ENCODE measurements at regions not wholly inside any gene's neighbourhood (a gene's known extent, or its start where the extent isn't known, plus 50 kb on each side); places are given as distances from the start of the nearest gene placed in this dataset.
"Not testable (repeated sequence)": the region's sequence is repeated elsewhere in the genome, so short reads cannot be mapped to it uniquely, and the experiment has no call there.

DNA sequence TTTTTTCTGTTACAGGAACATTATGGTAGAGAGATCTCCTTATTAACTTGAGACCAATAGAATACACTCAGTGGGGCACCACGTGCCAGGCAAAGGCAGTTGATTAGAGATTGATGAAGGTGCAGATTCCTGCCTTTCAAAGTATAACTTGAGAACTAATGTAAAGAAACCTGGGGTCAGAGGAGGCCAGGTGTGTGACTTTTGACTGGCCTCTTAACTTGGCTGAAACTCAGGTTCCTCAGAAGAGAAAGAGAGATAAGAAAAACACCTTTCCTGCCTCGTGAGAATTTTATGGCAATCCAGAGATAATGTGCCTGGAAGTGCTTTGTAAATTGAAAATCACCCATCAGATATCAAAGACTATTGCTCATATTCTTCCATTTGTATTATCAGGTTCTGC lies 110.7 kb upstream of the GZMB start:
- DNase-seq (ENCODE audit: low read depth in 2 of 2) = no peak

DNA sequence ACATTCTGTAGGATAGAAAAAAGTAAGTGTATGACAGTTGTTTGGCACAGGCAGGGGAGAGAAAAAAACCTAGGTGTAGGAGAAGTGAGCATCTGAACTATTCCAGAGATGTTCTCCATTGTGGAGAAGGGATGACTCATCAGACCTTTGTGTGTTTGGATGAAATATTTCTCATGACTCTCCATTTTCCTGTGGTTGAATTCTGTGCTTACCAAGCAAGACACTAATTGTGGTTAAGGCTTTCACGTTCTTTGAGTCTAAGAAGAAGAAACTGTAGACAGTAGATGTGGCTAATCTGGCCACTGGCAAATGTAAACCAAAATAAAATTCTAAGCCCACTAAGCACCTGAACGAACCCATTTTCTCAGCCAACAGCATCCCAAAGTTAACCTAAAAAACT lies 107.9 kb upstream of the GZMB start:
- peak; percentile 2 to 27 for DNase-seq (ENCODE audit: low read depth in 2 of 2)

DNA sequence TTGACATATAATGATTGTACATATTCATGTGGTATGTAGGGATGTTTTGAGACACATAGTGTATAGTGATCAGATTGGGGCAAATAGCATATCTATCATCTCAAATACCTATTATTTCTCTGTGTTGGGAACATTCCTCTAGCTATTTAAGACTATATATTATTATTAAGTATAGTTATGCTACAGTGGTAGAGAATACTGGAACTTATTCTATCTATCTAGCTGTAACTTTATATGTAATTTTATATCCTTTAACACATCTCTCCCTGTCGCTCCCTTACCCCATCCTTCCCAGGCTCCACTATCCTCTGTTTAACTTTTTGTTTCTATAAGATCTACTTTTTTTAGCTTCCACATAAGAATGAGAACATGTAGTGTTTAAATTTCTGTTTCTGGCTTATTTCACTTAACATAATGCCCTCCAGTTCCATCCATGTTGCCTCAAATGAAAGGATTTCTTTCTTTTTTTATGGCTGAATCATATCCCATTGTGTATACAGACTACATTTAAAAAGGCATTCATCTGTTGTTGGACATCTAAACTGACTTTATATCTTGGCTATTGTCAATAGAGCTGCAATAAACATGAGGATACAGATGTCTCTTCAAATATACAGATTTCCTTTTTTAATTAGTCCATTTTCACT lies 102.1 kb upstream of the GZMB start:
- DNase-seq (ENCODE audit: low read depth in 2 of 2) = no peak

DNA sequence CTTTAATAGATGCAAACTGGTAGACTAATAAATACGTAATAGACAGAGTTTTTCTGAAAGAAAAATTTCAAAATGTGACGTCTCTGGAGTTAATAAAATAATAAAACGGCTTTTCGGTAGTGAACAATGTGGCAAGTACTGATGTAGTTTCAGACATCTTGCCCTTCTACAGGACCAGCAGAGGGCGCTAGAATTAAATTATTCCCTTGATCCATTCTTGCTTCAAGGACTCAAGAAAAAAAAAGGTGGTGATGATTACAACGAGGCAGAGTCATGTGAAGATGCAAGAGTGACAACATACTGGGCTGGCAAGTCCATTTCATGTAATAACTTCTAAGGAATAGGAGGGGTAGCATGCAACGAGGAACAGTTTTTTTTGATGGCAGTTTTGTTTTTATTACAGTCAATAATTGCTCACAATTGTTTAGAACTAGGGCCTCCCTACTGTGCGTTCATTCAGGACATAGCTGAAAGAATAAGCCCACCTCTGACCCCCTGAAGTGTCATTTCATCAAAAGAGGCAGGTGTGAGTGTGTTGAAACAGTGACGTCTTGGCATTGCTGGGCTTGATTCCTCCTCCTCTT lies 101.0 kb upstream of the GZMB start:
- peak; percentile 57 to 65 for DNase-seq (ENCODE audit: low read depth in 2 of 2)

DNA sequence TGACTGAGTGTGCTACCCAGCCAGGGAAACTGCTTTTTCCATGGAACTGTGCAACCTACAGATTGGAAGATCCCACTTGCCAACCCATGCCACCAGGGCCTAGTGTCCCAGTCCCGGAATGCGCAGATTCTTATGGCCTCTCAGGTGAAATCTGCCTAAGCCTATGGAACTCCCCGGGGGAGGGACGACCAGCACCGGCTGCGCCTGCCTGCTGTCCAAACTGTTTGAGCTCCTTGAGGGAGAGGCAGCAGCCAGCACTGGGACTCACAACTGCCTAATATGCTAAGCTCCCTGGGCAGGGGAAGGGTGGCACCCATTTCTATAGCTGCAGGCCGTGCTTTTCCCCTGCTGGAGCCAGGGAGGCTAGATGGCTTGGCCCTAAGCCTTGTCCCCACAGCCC lies 92.5 kb upstream of the GZMB start:
- DNase-seq (ENCODE audit: low read depth in 2 of 2) = no peak

DNA sequence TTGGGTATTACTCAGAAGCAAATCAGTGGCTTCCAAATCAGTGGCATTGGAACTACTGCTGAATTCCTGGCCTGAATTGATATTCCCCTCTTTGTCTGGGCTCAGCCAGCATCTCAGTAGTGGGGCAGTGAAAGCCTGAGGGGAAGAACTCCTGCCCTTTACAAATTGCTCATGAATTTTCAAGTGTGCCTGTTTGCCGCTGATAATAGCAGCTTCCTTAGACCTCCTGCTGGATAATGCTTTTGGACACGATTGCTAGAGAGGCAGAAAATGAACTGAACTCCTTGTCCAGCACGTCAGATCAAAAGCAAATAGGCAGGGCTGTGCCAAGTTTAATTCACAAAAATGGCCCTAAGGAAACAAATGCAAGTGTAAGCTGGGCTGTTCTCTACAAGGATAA lies 91.3 kb upstream of the GZMB start:
- DNase-seq (ENCODE audit: low read depth in 2 of 2) = no peak

DNA sequence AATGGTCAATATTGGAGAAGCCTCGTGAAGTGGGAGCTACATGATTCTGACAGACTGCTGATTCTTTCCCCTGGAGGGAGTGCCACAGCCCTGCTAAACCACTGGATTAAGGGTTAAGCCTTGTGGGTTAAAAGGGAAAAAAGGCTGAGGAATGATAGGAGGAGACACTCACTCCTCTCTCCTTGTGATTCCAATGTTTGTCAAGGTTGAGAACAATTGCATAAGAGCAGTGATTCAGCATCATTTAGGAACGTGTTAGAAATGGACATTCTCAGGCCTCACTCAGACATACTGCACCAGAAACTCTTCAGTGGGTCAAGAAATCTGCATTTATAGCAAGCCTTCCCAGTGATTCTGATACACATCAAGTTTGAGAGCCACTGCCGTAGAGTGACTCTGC lies 87.8 kb upstream of the GZMB start:
- DNase-seq (ENCODE audit: low read depth in 2 of 2) = no peak

DNA sequence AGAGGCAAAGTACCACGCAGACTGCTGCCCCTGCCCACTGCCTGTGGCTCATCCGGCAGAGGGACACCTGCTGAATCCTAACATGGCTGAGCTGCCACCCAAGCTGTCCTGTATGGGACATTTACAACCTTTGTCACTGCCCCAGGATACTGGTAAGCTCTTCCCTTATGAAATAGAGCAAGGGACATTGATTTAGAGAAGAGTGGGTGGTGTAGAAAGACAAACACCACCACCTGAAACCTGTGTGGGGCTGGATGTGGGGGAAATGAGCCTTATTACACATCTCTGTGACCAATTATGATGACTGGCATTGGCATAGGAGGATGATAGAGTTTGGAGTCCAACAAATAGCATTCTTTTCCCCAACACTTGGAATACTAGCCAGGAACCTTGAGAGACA lies 81.2 kb upstream of the GZMB start:
- no peak for DNase-seq (ENCODE audit: low read depth in 2 of 2)

DNA sequence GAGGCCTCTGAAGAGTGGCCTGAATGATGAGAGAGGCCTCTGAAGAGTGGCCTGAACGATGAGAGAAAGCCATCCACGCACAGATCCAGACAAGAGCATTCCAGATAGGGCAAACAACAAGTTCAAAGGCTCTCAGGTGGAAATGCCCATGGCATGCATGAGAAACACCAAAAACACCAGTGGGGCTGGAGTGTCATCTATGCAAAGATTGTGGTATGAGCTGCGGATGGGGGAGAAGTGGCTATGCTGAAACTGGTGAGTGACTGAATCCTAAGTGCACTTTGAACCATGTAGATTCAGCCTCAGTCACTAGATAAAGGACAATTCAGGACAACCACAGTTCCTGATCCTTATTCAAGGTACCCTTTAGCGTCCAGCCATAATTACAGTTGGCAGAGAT lies 79.4 kb upstream of the GZMB start:
- DNase-seq (ENCODE audit: low read depth in 2 of 2) = no peak

DNA sequence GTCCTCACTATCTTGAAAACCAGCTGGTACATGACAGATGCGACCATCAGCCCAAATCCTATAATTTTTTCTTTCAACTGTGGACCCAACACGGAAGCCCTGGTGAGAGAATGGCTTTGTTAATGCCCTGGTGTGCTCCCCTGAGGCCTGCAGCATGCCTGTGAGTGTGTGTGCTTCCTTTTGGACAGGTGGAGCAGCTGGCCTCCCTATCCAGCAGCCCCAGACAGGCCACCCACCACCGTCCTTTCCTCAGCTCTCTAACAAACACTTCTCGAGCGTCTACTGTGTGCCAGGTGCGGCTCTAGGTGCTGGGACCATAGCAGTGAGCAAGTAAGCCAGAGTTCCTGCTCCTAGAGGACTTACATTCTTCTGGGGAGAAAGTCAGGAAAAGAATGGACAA lies 78.9 kb upstream of the GZMB start:
- no peak for DNase-seq (ENCODE audit: low read depth in 2 of 2)

DNA sequence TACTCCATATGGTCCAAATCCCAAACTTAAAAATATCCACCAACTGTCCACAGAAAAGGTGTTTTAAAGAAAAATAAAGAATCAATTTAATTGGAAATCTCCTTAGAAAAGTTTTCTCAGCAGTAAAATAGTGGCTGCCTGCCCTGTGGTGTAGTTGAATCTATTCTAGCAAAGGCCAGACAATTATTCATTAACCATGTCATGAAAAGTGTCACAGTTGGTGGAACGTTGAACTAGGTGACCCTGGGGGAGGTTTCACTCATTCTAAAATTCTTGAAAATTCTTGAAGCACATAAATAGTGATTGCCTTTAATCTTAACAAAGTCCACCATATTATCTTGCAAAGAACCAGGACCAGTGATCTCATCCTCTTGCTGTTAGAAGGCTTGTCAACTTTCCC lies 78.4 kb upstream of the GZMB start:
- no peak for DNase-seq (ENCODE audit: low read depth in 2 of 2)

DNA sequence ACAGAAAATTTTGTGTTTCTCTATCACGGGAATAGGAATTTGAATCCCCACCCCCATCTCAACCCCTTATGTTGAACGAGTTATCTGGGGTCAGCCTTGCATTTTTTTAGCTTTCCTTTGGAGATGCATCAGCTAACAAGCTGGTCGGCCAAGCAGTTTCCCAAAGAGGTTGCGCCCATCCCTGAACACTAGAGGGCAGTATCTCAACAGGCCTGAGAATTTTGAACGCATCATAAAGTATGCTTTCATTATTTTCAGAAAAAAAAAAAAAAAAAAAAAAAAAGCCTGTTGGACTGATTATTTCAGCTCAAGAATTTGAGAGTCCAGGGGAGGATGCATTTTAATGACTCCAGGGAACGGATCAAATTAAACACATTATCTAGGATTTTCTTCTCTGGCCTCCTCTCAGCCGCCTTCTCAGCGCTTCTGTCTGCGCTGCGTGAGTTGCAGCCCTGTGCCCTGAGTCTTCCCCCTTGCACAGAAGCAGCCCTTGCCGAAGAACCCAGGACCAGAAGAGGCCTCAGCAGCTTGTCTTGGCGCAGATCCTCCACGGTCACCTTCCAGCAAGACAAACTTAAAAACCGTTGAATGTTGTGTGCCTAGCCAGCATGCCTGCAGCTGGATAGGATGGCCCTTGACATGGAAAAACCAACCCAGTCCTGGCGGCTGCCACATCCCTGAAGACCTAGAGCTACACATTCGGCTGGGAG lies 76.6 kb upstream of the GZMB start:
- DNase-seq (ENCODE audit: low read depth in 2 of 2) = peak; percentile 30 to 50

DNA sequence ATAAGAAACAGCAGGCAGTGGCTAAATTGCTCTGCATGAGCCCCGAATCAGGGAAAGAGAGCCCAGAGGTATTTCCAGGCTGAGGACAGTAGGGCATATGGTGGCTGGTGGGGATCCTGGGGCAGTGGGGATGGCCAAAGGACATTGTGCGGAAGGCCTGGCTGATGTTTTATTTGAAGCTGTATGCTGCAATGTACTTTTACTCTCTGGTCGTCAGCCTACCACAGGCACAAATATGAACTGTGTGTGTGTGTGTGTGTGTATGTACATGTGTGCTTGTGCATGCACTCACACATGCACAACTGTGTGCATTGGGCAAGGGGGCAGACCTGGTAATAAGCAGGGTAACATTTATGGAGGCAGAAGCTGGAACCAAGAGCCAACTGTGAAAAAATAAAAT lies 74.7 kb upstream of the GZMB start:
- no peak for DNase-seq (ENCODE audit: low read depth in 2 of 2)

DNA sequence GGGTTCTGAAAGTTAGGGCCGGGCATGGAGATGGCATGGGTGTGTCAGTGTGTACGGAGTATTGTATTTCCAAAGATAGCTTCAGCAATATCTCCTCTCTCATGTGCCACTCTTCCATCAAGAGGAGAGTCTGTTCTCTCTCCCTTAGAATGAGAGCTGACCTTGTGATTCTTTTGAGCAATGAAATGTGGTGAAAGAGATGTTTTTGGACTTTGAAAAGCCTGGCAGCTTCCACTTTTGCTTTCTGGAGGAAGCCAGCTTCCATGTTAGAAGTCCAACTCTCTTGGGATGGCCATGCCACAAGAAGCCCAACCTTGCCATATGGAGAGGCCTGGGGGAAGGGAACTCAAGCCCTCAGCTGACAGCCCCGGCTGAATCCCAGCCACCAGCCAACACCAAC lies 72.4 kb upstream of the GZMB start:
- DNase-seq (ENCODE audit: low read depth in 2 of 2) = no peak

DNA sequence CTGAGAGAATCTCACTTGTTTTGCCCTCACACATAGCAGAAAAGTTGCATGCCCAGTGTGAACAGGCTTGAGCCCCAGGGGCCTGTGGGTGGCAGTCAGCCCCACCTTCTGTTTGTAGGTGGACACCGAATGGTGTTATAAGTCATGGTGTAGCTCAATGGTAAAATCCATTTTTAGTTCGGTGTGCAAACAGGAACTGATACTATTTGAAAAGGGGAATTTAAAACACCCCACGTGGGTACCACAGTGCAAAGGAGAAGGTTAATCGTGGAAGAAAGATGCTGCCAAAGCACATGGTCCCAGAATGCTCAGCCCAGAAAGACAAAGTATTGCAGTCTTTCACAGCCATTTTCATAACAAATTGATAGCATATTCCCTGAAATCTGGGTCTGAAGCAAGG lies 71.8 kb upstream of the GZMB start:
- no peak for DNase-seq (ENCODE audit: low read depth in 2 of 2)

DNA sequence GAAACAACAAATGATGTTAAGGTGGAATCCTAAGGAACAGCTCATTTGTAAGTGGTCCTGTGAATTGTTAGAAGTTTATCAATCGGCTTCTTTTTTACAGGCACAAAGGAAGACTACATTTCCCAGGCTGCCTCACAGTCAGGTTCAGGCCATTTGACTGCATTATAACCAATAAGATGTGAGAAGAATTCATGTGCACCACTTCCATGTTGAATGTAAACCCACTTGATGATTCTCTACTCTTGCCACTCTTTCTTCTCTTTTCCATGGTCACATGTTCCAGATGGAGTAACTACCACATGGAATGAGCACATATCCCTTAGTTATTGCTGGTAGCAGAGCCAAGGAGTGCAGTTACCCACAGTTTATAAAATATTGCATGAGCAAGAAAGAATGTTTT lies 67.1 kb upstream of the GZMB start:
- no peak for DNase-seq (ENCODE audit: low read depth in 2 of 2)

DNA sequence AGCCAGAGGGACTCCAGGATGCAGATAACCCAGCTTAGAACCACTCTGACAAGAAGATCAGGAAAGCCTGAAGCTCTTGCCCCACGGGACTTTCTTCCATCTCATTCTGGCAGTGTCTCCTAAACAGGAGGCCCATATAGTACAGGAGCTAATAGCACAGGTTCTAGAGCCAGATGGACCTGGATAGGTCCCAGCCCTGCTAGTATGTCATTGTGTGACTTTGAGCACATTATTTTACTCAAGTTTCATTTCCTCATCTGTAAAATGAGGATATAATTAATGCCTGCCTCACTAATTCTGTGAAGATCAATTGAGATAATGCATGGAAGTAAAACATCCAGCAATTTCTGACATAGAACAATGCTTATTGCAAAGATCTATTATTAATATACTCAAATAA lies 66.5 kb upstream of the GZMB start:
- no peak for DNase-seq (ENCODE audit: low read depth in 2 of 2)

DNA sequence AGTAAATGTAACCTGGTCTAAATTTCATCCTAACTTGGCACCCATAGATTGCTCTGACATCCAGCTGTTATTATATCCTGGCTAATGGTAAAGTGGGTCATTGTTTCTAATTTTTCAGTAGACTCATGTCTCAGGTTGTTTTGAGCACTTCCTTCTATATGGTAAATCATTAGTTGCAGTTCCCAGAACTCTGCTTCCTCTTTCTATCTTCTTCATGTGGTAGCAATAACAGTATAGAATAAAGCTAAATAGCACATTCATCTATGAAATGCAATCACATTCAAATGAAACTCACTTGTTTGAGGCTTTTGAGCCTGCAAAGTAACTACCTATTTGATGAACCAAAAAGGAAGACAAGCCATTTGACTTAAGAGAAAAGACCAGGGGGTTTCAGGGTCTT lies 65.1 kb upstream of the GZMB start:
- DNase-seq (ENCODE audit: low read depth in 2 of 2) = no peak

DNA sequence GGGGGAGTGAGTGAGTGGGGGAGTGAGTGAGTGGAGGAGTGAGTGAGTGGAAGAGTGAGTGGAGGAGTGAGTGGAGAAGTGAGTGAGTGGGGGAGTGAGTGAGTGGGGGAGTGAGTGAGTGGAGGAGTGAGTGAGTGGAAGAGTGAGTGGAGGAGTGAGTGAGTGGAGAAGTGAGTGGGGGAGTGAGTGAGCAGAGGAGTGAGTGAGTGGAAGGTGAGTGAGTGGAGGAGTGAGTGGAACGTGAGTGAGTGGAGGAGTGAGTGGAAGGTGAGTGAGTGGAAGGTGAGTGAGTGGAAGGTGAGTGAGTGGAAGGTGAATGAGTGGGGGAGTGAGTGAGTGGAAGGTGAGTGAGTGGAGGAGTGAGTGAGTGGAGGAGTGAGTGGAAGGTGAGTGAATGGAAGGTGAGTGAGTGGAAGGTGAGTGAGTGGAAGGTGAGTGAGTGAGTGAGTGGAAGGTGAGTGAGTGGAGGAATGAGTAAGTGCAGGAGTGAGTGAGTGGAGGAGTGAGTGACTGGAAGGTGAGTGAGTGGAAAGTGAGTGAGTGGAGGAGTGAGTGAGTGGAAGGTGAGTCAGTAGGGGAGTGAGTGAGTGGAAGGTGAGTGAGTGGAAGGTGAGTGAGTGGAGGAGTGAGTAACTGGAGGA lies 62.4 kb upstream of the GZMB start:
- DNase-seq (ENCODE audit: low read depth in 2 of 2) = not testable (repeated sequence)

DNA sequence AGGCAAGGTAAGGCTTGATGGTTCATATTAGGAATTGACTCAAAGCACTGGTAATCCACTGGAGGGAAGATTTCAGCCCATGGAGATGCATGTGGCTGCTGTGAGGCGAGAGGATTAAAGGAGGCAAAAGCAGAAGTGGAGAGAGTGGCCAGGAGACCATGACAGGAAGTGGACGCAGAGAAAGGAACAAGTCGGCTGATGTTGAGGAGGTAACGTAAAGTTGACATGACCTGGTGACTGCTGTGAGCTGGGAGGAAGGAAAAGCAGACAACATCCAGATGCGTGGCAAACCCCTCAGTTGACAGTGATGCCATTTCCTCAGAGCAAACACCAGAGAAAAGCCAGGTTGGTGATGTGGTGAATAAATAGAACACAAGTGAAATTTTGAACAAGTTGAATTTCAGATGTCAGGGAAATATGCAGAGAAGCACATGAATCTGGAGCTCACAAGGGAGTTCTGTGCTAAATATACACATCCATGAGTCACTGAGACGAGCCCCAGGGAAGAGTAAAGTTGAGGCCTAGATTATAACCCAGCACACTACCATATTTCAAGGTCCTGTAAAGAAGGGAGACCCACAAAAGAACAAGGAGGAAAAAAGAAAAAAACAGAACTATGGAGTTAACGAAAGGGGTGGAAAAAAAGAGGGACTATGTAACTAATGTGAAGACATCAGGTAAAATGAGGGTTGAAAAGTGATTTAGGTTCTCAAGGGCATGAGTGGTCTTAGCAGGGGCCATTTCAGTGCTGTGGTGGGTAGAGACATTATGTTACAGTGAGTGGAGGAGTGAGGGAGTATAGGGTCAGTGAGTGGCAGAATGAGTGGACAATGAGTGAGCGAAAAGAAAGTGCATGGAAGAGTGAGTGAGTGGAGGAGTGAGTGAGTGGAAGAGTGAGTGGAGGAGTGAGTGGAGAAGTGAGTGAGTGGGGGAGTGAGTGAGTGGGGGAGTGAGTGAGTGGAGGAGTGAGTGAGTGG lies 61.6 kb upstream of the GZMB start:
- DNase-seq (ENCODE audit: low read depth in 2 of 2) = no peak

DNA sequence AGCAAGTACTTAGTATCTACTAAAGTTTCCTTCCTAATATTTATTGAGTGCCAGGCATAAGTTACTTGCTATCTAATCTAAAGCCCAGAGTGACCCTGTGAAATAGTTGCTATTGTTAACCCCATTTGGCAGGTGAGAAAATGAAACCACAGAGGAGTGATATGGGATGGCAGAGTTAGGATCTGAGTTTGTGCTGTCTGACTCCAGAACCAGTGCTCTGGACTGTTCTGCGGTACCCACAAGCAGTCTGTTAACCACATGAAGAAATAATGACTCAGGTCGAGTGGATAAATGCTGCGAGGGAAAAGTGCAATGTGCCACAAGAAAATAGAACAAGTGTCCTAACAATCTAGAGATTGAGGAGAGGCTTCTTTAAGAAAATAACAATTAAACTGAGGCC lies 60.7 kb upstream of the GZMB start:
- no peak for DNase-seq (ENCODE audit: low read depth in 2 of 2)

DNA sequence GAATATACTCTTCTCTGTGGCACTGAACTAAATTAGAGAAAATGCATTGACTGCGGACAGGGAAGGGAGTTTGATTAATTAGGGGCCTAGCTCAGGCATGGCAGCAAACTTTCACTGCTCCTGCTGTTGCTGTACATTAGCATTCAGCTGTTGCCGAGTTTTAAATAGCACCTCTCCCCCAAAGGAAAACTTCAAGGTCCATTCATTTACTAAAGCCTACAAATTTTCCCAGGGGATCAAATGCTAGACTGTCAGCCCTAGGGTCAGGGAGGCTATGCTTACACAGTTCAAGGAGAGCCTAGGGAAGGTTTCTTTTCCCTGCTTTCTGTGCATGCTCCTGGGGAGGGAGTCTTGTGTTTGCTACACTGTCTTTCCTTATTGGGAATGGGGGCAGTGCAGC lies 60.0 kb upstream of the GZMB start:
- DNase-seq (ENCODE audit: low read depth in 2 of 2) = no peak
